ENCODE measurements at regions not wholly inside any gene's neighbourhood (a gene's known extent, or its start where the extent isn't known, plus 50 kb on each side); places are given as distances from the start of the nearest gene placed in this dataset.

DNA sequence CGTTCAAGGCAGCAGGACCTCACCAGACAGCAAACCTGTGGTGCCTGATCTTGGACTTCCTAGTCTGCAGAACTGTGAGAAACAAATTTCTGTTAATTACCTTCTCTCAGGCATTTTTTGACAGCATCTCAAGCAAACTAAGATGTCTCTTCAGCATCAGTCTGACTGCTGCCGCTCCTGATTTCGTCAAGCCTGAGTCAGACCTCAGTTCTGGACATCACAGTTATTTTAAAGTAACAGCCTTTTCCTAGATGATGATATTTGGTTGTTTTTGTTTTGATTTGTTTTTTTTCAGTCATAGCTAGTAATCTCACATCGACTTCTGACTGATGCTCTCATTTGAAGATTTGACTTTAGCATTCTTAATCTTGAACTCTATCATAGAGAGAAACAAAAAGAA is 71.9 kb downstream of the BLID start:
- no peak for DNase-seq (ENCODE audit: low spot score)
- TF ChIP-seq, protein P1, sequence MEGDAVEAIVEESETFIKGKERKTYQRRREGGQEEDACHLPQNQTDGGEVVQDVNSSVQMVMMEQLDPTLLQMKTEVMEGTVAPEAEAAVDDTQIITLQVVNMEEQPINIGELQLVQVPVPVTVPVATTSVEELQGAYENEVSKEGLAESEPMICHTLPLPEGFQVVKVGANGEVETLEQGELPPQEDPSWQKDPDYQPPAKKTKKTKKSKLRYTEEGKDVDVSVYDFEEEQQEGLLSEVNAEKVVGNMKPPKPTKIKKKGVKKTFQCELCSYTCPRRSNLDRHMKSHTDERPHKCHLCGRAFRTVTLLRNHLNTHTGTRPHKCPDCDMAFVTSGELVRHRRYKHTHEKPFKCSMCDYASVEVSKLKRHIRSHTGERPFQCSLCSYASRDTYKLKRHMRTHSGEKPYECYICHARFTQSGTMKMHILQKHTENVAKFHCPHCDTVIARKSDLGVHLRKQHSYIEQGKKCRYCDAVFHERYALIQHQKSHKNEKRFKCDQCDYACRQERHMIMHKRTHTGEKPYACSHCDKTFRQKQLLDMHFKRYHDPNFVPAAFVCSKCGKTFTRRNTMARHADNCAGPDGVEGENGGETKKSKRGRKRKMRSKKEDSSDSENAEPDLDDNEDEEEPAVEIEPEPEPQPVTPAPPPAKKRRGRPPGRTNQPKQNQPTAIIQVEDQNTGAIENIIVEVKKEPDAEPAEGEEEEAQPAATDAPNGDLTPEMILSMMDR (IDR thresholded peaks at IDR 0.05; ENCODE audit: extremely low read depth, missing control alignments) = no peak

DNA sequence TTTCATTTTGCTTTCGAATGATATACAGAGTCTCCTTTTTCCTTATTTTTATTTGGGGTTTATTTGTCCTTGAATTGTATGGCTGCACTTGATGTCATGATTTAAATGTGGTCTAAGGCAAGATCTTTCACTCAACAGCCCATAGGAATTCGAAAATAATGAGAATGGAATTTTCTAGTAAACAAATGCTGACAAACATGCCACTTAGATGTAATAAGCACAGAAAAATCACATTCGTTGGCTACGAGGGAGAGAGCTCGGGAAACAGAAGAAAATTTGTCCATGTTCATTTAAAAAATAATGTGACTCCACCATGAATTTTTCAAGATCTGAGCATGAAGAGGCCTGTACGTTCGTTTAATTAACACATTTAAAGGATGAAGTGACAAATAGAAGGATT is 73.0 kb downstream of the BLID start:
- DNase-seq (ENCODE audit: low spot score) = no peak
- TF ChIP-seq, protein P1 (IDR thresholded peaks at IDR 0.05; ENCODE audit: extremely low read depth, missing control alignments) = no peak

DNA sequence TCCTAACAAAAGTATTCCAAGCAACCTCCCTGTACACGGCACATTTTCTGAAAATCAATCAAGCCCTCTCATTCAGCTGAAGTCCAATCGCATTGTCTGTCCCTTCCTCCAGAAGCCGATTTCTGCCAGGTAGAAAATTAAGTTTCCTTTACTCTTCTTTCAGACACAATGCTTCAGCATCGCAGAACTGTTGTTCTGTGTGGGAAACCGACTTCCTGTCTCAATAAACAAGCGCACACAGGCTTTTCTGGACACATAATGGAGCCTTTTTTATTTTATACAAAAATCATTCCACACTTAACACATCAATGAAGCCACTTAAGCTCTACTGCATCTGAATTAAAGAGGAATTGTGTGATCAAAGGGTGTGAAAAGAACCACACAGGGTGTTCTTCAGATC is 75.6 kb downstream of the BLID start:
- TF ChIP-seq, protein P1 (IDR thresholded peaks at IDR 0.05; ENCODE audit: extremely low read depth, missing control alignments) = no peak
- DNase-seq (ENCODE audit: low spot score) = no peak

DNA sequence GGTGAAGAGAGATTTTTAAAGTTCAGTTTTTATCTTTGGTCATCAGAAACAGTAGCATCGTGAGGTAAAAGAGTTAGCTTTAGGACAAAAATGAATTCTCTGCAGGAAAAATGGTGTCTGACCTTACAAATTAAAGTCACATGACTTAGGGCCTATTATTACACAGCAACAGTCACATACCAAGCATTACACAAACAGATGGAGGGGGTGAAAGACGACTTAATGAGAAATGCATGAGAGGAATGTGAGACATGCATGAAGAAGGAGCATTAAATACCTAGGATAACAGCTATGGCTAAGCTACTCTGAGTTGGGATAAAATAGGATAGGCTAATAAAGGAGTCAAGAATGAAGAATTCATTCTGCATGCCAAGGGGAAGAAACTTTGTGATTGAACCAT is 77.5 kb downstream of the BLID start:
- TF ChIP-seq, protein P1 (IDR thresholded peaks at IDR 0.05; ENCODE audit: extremely low read depth, missing control alignments) = no peak
- no peak for DNase-seq (ENCODE audit: low spot score)

DNA sequence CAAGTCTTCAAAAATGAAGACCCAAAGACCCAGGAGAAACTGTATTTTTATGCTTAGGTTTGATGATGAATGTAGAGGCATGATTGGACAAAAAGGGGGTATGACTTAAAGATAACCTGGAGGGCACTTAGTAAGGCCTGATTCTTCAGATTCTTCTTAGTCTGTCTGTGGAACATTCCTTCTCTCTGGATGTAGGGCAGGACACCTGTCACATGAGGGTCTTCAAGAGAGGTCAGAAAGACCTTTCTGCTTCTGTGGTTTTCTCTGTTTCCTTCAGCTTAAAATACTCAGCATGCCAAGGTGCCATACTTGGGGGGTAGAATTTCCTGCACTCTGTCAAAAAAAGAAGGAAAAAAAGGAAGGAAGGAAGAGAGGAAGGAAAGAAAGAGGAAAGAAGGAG is 78.1 kb downstream of the BLID start:
- no peak for DNase-seq (ENCODE audit: low spot score)
- TF ChIP-seq, protein P1 (IDR thresholded peaks at IDR 0.05; ENCODE audit: extremely low read depth, missing control alignments) = no peak

DNA sequence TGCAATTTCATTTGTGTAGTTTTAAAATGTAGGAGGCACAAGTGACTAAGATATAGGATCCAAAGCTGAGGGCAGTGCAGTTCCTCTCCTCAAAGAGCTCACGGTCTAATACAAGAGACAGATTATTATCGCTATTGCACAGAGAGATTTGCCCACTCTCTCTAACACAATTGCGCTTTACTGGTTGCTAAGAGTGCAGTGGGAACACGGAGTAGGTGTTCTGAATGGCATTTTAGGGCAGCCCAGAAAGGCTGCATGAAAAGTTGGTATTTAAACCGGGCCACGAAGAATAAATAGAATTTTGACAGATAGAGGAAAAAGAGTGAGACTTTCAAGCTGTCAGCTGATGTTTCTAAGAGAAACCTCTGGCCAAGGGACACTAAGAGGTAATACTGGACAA is 79.5 kb downstream of the BLID start:
- TF ChIP-seq, protein P1 (IDR thresholded peaks at IDR 0.05; ENCODE audit: extremely low read depth, missing control alignments) = no peak
- no peak for DNase-seq (ENCODE audit: low spot score)

DNA sequence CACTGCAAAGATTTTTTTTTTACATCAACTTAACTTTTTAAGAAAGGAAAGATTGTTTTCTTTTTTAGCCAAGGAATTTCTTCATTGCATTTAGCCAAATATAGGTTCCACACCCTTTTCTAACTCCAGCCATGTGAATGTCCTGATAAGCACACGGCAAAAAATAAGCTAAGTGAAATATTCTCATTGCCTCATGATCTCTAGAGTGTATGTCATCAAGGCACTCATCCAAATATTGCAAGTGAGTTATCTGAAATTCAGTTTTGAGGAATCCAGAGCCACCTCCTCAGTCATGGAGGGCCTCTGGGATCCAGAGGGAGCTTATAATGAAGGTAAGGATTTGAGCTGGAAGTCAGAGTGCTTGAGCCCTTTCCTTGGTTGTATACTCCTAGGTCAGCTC is 80.0 kb downstream of the BLID start:
- TF ChIP-seq, protein P1 (IDR thresholded peaks at IDR 0.05; ENCODE audit: extremely low read depth, missing control alignments) = no peak
- no peak for DNase-seq (ENCODE audit: low spot score)

Measured in GM20000 (cell line).